Hepatocyte (in vitro differentiated cells): ENCODE measurements at regions not wholly inside any gene's neighbourhood (a gene's known extent, or its start where the extent isn't known, plus 50 kb on each side); places are given as distances from the start of the nearest gene placed in this dataset.

Experiments
- DNase-seq: peaks from one replicate; pipeline ENCODE4 v3.0.0-alpha.2; 2016; ENCODE audit warnings: low spot score
- H2AFZ ChIP-seq: fragments of 200-600 bp; sonication (generic); 2 replicates; pipeline ENCODE4 v1.6.0; 2016; ENCODE audit warnings: antibody characterized with exemption, mild to moderate bottlenecking
- H3K27ac ChIP-seq: fragments of 200-600 bp; sonication (generic); 2 replicates; pipeline ENCODE4 v1.5.1; 2016; ENCODE audit warnings: mild to moderate bottlenecking
- H3K27me3 ChIP-seq: fragments of 200-600 bp; sonication (generic); 2 replicates; pipeline ENCODE4 v1.6.1; 2016
- H3K36me3 ChIP-seq: fragments of 200-600 bp; sonication (generic); replicated peaks from 2 replicates; pipeline ENCODE4 v1.5.1; 2016; ENCODE audit warnings: low read depth; ENCODE audit not compliant: insufficient read depth
- H3K4me1 ChIP-seq: fragments of 200-600 bp; sonication (generic); 2 replicates; pipeline ENCODE4 v1.5.1; 2016; ENCODE audit warnings: mild to moderate bottlenecking, moderate library complexity; ENCODE audit not compliant: insufficient read depth
- H3K4me2 ChIP-seq: fragments of 200-600 bp; sonication (generic); 2 replicates; pipeline ENCODE4 v1.6.0; 2016
- H3K4me3 ChIP-seq: fragments of 200-600 bp; sonication (generic); 2 replicates; pipeline ENCODE4 v1.5.1; 2016; ENCODE audit warnings: mild to moderate bottlenecking
- H3K79me2 ChIP-seq: fragments of 200-600 bp; sonication (generic); 2 replicates; pipeline ENCODE4 v1.6.0; 2017; ENCODE audit warnings: mild to moderate bottlenecking
- H3K9me2 ChIP-seq: fragments of 200-600 bp; sonication (generic); replicated peaks from 2 replicates; pipeline ENCODE4 v1.6.0; 2017; ENCODE audit warnings: mild to moderate bottlenecking; ENCODE audit not compliant: insufficient read depth
- H3K9me3 ChIP-seq: fragments of 200-600 bp; sonication (generic); 2 replicates; pipeline ENCODE4 v1.5.1; 2016; ENCODE audit warnings: low read depth, mild to moderate bottlenecking
- H4K20me1 ChIP-seq: fragments of 200-600 bp; sonication (generic); 2 replicates; pipeline ENCODE4 v1.6.0; 2016; ENCODE audit warnings: mild to moderate bottlenecking; ENCODE audit not compliant: insufficient read depth, poor library complexity, severe bottlenecking
- CTCF ChIP-seq: fragments of 200-600 bp; sonication (generic); IDR thresholded peaks from 2 replicates; pipeline ENCODE4 v1.5.1; 2016; ENCODE audit warnings: antibody characterized with exemption, mild to moderate bottlenecking; ENCODE audit not compliant: poor library complexity
- EZH2 ChIP-seq: fragments of 200-600 bp; sonication (generic); IDR thresholded peaks from 2 replicates; pipeline ENCODE4 v1.6.1; 2016; ENCODE audit warnings: antibody characterized with exemption, mild to moderate bottlenecking, borderline replicate concordance
- EZH2phosphoT487 ChIP-seq: fragments of 200-600 bp; sonication (generic); IDR thresholded peaks from one replicate; pipeline ENCODE4 v1.6.1; 2018; ENCODE audit warnings: antibody characterized with exemption, mild to moderate bottlenecking, low read depth, moderate library complexity; ENCODE audit not compliant: unreplicated experiment, severe bottlenecking
- WGBS: methylation state at CpG from one replicate; pipeline ENCODE4 v1.1.6; 2016; ENCODE audit warnings: low lambda C conversion rate; ENCODE audit errors: missing lambda C conversion rate; 5-methylcytosine and 5-hydroxymethylcytosine counted together

- no peaks in the 10 kb centered on the region for H3K9me2 ChIP-seq
- no peaks in the 10 kb centered on the region for H3K9me3 ChIP-seq
- H2AFZ ChIP-seq: no peak overlapping the region
- no peaks in the 10 kb centered on the region for H3K4me1 ChIP-seq
- peak; percentile 11 for DNase-seq
- H3K79me2 ChIP-seq: no peaks in the 10 kb centered on the region
- no peak overlapping the region for H3K4me2 ChIP-seq
- H3K27me3 ChIP-seq: no peaks in the 10 kb centered on the region
- H4K20me1 ChIP-seq: no peaks in the 10 kb centered on the region
- no peaks in the 10 kb centered on the region for H3K36me3 ChIP-seq
- no peak overlapping the region for H3K4me3 ChIP-seq
- WGBS: 90% methylated on average over 1 of the region's 1 CpG
- H3K27ac ChIP-seq: peak overlapping the region; percentile 21
- peak; percentile 39 for TF ChIP-seq CTCF
- TF ChIP-seq EZH2: no peak
These were observed 263.1 kb downstream of the SPRY1 start for GRCh38 chr4:123659730-123660129.

DNA sequence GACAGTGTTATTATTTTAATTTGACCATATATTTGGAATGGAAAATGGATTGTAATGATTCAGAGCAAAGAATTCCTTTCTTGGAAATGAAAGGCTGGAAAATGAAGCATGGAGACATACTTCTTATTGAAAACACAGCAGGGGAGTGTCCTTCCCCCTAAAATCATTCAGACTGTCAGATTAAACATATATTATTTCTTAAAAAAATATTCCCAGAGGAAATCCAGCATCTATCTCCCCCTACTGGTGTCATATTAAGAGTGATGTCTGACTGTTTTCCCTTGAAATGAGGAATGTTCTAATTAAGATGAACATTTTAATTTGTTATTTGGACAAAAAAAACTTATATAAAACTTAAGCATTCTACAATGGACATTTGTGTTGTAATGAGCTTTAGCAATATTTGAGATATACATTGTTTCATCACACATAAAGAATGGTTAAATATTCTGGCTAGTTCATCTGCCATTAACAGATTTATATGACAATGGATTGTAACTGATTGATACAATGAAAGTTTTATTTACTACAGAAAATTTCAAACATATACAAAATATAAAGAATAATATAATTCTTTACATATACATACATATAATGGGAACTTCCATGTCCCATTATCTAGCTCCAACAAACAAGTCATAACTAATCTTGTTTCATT lies 264.6 kb downstream of the SPRY1 start:
- no peak overlapping the region for H3K4me3 ChIP-seq
- H4K20me1 ChIP-seq: no peaks in the 10 kb centered on the region
- no peaks in the 10 kb centered on the region for H3K9me2 ChIP-seq
- no peaks in the 10 kb centered on the region for H3K9me3 ChIP-seq
- no peaks in the 10 kb centered on the region for H3K27me3 ChIP-seq
- H3K79me2 ChIP-seq: no peaks in the 10 kb centered on the region
- H3K36me3 ChIP-seq: no peaks in the 10 kb centered on the region
- no peaks in the 10 kb centered on the region for H3K4me1 ChIP-seq
- TF ChIP-seq EZH2 (no peak), CTCF (peak; percentile 67)
- H2AFZ ChIP-seq: no peak overlapping the region
- DNase-seq: peak; percentile 31
- no peak overlapping the region for H3K27ac ChIP-seq
- no peak overlapping the region for H3K4me2 ChIP-seq

GRCh38 chr4:123662827-123663226 lies 266.2 kb downstream of the SPRY1 start:
- H3K4me3 ChIP-seq: no peak overlapping the region
- H3K4me2 ChIP-seq: no peak overlapping the region
- no peaks in the 10 kb centered on the region for H3K9me3 ChIP-seq
- no peak for DNase-seq
- no peaks in the 10 kb centered on the region for H3K27me3 ChIP-seq
- no peak overlapping the region for H3K27ac ChIP-seq
- H4K20me1 ChIP-seq: no peaks in the 10 kb centered on the region
- H3K4me1 ChIP-seq: no peaks in the 10 kb centered on the region
- no peaks in the 10 kb centered on the region for H3K9me2 ChIP-seq
- H2AFZ ChIP-seq: no peak overlapping the region
- H3K36me3 ChIP-seq: no peaks in the 10 kb centered on the region
- no peak for TF ChIP-seq EZH2
- no peak for TF ChIP-seq EZH2phosphoT487
- no peak for TF ChIP-seq CTCF
- H3K79me2 ChIP-seq: no peaks in the 10 kb centered on the region

DNA sequence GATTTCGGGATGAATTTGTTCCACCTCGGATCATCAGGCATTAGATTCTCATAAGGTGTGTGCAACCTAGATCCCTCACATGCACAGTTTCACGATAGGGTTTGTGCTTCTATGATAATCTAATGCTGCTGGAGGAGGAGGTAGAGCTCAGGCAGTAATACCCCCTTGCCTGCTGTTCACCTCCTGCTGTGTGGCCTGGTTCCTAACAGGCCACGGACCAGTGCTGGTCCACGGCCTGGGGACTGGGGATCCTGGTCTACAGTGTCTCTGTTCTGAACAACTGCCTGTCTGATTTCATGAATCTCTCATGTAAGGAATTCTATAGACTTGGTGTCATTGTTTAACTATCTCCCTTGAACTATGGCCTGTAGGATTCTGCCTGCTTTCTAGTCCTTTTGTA lies 269.9 kb downstream of the SPRY1 start:
- Histone ChIP-seq H4K20me1 (no peaks in the 10 kb centered on the region), H3K4me1 (no peaks in the 10 kb centered on the region), H3K27me3 (no peaks in the 10 kb centered on the region), H3K36me3 (no peaks in the 10 kb centered on the region), H3K4me3 (no peak overlapping the region), H2AFZ (no peak overlapping the region), H3K9me2 (no peaks in the 10 kb centered on the region), H3K4me2 (no peak overlapping the region), H3K9me3 (no peaks in the 10 kb centered on the region), H3K27ac (no peak overlapping the region), H3K79me2 (no peaks in the 10 kb centered on the region)
- no peak for TF ChIP-seq EZH2phosphoT487
- no peak for TF ChIP-seq CTCF
- WGBS: 95% methylated on average over 5 of the region's 5 CpGs
- DNase-seq: no peak
